SJCRH30 (cell line): ENCODE measurements at regions not wholly inside any gene's neighbourhood (a gene's known extent, or its start where the extent isn't known, plus 50 kb on each side); places are given as distances from the start of the nearest gene placed in this dataset.

Experiments
- DNase-seq, 2 experiments: peaks; one replicate each; pipeline ENCODE4 v3.0.0-alpha.2; 2015 to 2020
- H3K27ac ChIP-seq: fragments of 250-450 bp; sonication (Bioruptor Pico); 2 replicates; pipeline ENCODE4 v1.5.1; 2020; ENCODE audit warnings: mild to moderate bottlenecking, moderate library complexity
- H3K27me3 ChIP-seq: fragments of 250-450 bp; sonication (Bioruptor Pico); 2 replicates; pipeline ENCODE4 v1.5.1; 2020; ENCODE audit warnings: mild to moderate bottlenecking, moderate library complexity
- H3K36me3 ChIP-seq: fragments of 250-450 bp; sonication (Bioruptor Pico); 2 replicates; pipeline ENCODE4 v1.5.1; 2020; ENCODE audit warnings: mild to moderate bottlenecking, moderate library complexity
- H3K4me1 ChIP-seq: fragments of 250-450 bp; sonication (Bioruptor Pico); 2 replicates; pipeline ENCODE4 v1.5.1; 2020; ENCODE audit warnings: mild to moderate bottlenecking, moderate library complexity
- H3K4me3 ChIP-seq: fragments of 250-450 bp; sonication (Bioruptor Pico); 2 replicates; pipeline ENCODE4 v1.5.1; 2020; ENCODE audit warnings: mild to moderate bottlenecking, moderate library complexity
- H3K9me3 ChIP-seq: fragments of 250-450 bp; sonication (Bioruptor Pico); replicated peaks from 2 replicates; pipeline ENCODE4 v1.5.1; 2020; ENCODE audit warnings: mild to moderate bottlenecking, moderate library complexity

DNA sequence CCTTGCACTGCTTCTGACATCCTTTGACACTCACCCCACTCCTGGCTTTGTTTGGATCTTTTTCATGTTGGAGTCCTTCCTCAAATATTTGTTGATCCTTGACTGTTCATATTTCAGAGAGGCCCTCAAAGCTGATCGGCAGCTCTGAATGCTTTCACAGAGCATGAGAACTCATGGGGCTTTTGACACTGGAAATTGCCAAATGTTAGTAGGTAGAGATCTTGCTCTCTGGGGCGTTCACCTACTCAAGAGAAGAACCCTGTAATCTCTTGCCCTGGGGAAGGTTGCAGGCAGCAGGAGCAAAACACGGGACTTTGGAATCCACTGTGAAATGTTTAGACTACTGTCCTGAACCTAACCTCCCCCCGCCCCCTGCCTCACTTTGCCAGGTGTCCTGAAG, 67.4 kb upstream of the STUM start:
- 0 out of 2 replicates have a peak, but pooled peaks cover 3% of the 10 kb centered on the region for H3K9me3 ChIP-seq

GRCh38 chr1:226482196-226482595, 66.4 kb upstream of the STUM start:
- Histone ChIP-seq H3K27me3 (no peaks in the 10 kb centered on the region), H3K27ac (no peak overlapping the region), H3K4me1 (peaks cover 26% of the 10 kb centered on the region), H3K9me3 (0 out of 2 replicates have a peak, but pooled peaks cover 3% of the 10 kb centered on the region), H3K36me3 (no peaks in the 10 kb centered on the region), H3K4me3 (no peak overlapping the region)
- DNase-seq = peak; percentile 44 to 65

More for the DNA sequence above, 67.4 kb upstream of the STUM start:
- no peaks in the 10 kb centered on the region for H3K36me3 ChIP-seq
- H3K27ac ChIP-seq = no peak overlapping the region
- H3K4me3 ChIP-seq = no peak overlapping the region
- no peaks in the 10 kb centered on the region for H3K27me3 ChIP-seq
- DNase-seq = no peak
- H3K4me1 ChIP-seq = peaks cover 23% of the 10 kb centered on the region

- Histone ChIP-seq H3K4me3 (no peak overlapping the region), H3K27me3 (no peaks in the 10 kb centered on the region), H3K9me3 (0 out of 2 replicates have a peak, but pooled peaks cover 3% of the 10 kb centered on the region), H3K4me1 (peaks cover 26% of the 10 kb centered on the region), H3K27ac (no peak overlapping the region), H3K36me3 (no peaks in the 10 kb centered on the region)
- no peak for DNase-seq
These were observed 65.4 kb upstream of the STUM start for GRCh38 chr1:226482975-226483700.

GRCh38 chr1:226485192-226485591, 63.4 kb upstream of the STUM start:
- Histone ChIP-seq H3K36me3 (no peaks in the 10 kb centered on the region), H3K4me3 (no peak overlapping the region), H3K9me3 (0 out of 2 replicates have a peak, but pooled peaks cover 3% of the 10 kb centered on the region), H3K27ac (no peak overlapping the region), H3K4me1 (peaks cover 18% of the 10 kb centered on the region), H3K27me3 (no peaks in the 10 kb centered on the region)
- DNase-seq = no peak

DNA sequence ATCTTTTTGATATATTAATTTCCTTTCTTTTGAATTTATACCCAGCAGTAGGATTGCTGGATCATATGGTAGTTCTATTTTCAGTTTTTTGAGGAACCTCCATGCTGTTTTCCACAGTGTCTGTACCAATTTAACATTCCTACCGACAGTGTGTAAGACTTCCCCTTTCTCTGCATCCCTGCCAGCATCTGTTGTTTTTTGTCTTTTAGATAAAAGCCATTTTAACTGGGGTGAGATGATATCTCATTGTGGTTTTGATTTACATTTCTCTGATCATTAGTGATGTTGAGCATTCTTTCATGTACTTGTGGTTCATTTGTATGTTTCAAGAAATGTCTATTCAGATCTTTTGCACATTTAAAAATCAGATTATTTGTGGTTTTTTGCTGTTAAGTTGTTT, 62.4 kb upstream of the STUM start:
- no peak for DNase-seq
- Histone ChIP-seq H3K4me3 (no peak overlapping the region), H3K36me3 (no peaks in the 10 kb centered on the region), H3K27me3 (no peaks in the 10 kb centered on the region), H3K9me3 (0 out of 2 replicates have a peak, but pooled peaks cover 3% of the 10 kb centered on the region), H3K4me1 (peaks cover 18% of the 10 kb centered on the region), H3K27ac (no peak overlapping the region)

DNA sequence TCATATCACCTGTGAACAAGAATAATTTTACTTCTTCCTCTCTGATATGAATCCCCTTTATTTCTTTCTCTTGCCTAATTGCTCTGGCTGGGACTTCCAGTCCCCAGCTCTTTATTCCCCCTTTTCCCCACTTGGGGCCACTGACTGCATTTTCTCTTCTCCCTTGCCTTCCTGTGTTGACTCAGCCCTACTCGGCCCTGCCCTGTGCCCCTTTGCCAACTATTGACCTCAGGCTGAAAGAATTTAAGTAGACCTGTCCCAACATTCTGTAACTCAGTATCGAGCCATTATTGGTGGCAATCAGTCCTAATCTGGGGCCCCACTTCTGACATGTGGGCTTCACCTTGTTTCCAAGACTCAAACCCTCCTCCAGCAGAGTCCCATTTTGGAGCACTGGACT, 60.6 kb upstream of the STUM start:
- no peak overlapping the region for H3K4me3 ChIP-seq
- DNase-seq = no peak
- H3K27ac ChIP-seq = no peak overlapping the region
- H3K9me3 ChIP-seq = 0 out of 2 replicates have a peak, but pooled peaks cover 3% of the 10 kb centered on the region
- H3K27me3 ChIP-seq = no peaks in the 10 kb centered on the region
- no peaks in the 10 kb centered on the region for H3K36me3 ChIP-seq
- H3K4me1 ChIP-seq = peaks cover 8% of the 10 kb centered on the region; the same call in 1 of the 2 replicates

- H3K27me3 ChIP-seq = no peaks in the 10 kb centered on the region
- H3K9me3 ChIP-seq = 0 out of 2 replicates have a peak, but pooled peaks cover 3% of the 10 kb centered on the region
- H3K36me3 ChIP-seq = no peaks in the 10 kb centered on the region
- peaks cover 8% of the 10 kb centered on the region; the same call in 1 of the 2 replicates for H3K4me1 ChIP-seq
- no peak for DNase-seq
- no peak overlapping the region for H3K27ac ChIP-seq
- H3K4me3 ChIP-seq = no peak overlapping the region
These were observed 58.7 kb upstream of the STUM start for GRCh38 chr1:226489718-226490425.

DNA sequence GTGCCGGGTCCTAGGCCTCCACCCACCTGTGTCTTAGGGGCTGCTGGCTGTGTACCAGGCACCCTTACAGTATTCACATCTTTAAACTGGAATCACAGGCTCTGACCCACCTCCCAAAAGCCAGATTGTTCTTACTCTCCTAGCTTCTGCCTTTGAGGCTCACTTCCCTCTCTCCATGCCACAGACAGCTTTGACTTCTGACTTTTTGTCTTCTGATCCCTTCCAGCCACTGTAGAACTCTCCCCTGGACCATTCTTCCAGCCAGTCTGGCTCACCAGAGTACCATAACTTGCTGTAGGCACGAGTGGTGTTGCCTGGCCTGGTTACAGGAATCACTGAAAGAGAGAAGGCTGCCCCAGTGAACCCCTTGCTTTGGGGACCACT, 58.1 kb upstream of the STUM start:
- no peak overlapping the region for H3K27ac ChIP-seq
- DNase-seq = no peak
- H3K9me3 ChIP-seq = 0 out of 2 replicates have a peak, but pooled peaks cover 3% of the 10 kb centered on the region
- no peak overlapping the region for H3K4me3 ChIP-seq
- peaks cover 8% of the 10 kb centered on the region; the same call in 1 of the 2 replicates for H3K4me1 ChIP-seq
- no peaks in the 10 kb centered on the region for H3K27me3 ChIP-seq
- no peaks in the 10 kb centered on the region for H3K36me3 ChIP-seq

DNA sequence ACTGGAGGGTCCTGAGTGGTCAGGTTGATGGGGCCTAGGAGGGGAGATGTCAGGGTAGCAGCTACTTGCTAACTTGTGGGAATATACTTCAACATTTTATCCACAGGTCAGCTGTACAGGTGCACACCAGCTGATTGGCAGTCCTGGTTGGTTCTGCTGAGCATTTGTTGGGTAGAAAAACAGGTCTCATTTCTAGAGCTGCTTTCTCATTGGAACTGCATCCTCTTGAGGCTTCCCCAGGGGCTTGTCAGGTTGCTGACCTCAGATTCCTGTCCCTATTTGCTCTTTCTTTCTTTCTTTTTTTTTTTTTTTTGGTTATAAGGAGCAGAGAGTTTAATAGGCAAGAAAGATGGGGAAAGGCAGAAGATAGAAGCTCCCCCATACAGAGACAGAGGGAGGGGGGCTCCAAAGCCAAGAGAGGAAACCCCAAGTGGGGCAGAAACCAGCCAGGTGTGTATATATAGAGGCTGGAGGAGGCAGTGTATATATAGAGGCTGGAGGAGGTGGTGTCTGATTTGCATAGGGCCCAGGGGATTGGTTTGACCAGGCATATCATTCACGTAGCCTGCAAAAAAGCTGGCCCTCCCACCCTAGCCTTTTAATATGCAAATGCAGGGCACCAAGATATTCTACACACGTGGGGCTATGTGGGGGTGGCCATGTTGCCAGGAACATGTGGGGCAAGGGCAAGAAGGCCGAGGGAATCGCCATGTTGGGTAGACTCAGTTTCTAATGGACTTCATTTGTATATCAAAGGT, 57.3 kb upstream of the STUM start:
- Histone ChIP-seq H3K27ac (no peak overlapping the region), H3K9me3 (no peaks in the 10 kb centered on the region), H3K27me3 (no peaks in the 10 kb centered on the region), H3K4me3 (no peak overlapping the region), H3K36me3 (no peaks in the 10 kb centered on the region), H3K4me1 (peaks cover 2% of the 10 kb centered on the region; the same call in 1 of the 2 replicates)
- no peak for DNase-seq

- Histone ChIP-seq H3K9me3 (no peaks in the 10 kb centered on the region), H3K4me3 (no peak overlapping the region), H3K27me3 (no peaks in the 10 kb centered on the region), H3K4me1 (no peaks in the 10 kb centered on the region), H3K36me3 (no peaks in the 10 kb centered on the region), H3K27ac (no peak overlapping the region)
- no peak for DNase-seq
These were observed 56.0 kb upstream of the STUM start for GRCh38 chr1:226492426-226493137.

GRCh38 chr1:226494092-226494609, 54.4 kb upstream of the STUM start:
- H3K27ac ChIP-seq = no peak overlapping the region
- H3K27me3 ChIP-seq = no peaks in the 10 kb centered on the region
- no peak for DNase-seq
- no peaks in the 10 kb centered on the region for H3K9me3 ChIP-seq
- H3K4me1 ChIP-seq = no peaks in the 10 kb centered on the region
- H3K36me3 ChIP-seq = no peaks in the 10 kb centered on the region
- no peak overlapping the region for H3K4me3 ChIP-seq

DNA sequence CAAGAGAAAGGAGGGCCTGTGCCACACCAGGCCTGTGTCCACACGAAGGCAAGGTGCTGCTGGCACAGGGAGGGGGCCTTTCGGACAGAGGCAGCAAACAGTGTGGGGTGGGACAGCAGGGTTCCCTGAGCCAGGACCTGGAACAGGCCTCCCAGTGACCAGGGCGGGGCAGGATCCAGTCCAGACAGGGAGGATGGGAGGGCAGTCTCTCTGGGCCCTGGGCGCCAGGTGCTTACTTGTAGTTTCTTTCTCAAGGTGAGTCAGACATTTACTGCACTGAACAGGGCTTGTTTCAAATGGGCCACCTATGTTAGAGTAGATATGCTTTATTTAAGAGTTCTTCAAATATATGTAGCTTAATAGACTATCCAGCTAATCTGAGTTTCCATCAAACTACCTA, 52.8 kb upstream of the STUM start:
- Histone ChIP-seq H3K4me3 (no peak overlapping the region), H3K27me3 (no peaks in the 10 kb centered on the region), H3K36me3 (no peaks in the 10 kb centered on the region), H3K27ac (no peak overlapping the region), H3K4me1 (no peaks in the 10 kb centered on the region), H3K9me3 (peaks cover 6% of the 10 kb centered on the region; the same call in 1 of the 2 replicates)
- no peak for DNase-seq

DNA sequence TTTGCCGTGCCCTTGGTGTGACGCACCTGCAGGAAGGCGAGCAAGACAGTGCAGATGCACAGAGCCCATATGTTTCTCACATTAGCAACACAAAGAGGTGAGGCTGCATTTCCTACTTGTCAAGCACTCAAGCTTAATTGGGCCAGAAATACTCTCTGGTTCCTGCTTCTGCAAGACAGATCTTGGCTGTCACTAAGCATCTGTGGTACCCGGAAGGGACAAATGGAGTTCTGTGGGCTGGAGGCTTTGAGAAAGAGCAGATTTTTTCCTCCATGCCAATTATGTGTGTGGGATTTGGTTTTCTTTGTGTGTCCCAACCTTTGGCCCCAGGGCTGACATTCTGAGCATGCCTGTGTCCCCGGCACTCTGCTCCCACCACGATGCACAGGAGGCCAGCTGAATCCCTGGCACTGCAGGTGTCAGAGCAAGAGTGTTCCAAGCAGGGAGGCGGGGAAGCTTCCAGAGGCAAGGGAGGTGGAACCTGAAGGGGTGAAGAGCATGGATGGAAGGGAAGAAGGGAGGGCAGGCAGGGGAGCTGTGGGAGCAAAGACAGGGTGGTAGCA, 52.0 kb upstream of the STUM start:
- Histone ChIP-seq H3K4me3 (no peak overlapping the region), H3K27me3 (no peaks in the 10 kb centered on the region), H3K36me3 (no peaks in the 10 kb centered on the region), H3K4me1 (no peaks in the 10 kb centered on the region), H3K27ac (no peak overlapping the region), H3K9me3 (peaks cover 6% of the 10 kb centered on the region; the same call in 1 of the 2 replicates)
- DNase-seq = no peak
